ENCODE measurements at regions not wholly inside any gene's neighbourhood (a gene's known extent, or its start where the extent isn't known, plus 50 kb on each side); places are given as distances from the start of the nearest gene placed in this dataset.

DNA sequence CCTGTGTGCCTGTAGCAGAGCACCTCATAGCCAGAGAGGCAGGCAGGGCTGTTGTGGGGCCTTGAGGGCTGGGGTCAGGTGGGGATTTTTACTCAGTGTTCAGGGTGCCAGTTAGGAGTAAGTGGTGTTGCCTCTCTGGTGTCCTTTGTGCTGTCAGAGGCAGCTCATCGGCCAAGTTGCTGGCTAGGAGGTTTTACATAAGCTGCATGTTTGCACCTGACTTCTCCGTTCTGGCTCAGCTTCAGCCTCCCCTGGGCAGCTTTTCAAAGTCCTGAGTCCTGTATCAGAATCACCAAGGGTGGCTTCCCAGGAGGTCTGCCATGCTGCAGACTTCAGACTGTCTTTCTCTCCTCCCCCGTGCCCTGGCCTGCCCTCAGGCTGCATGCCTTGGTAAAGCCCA is 242.6 kb upstream of the TPM1 start:
- TF ChIP-seq, protein P1, sequence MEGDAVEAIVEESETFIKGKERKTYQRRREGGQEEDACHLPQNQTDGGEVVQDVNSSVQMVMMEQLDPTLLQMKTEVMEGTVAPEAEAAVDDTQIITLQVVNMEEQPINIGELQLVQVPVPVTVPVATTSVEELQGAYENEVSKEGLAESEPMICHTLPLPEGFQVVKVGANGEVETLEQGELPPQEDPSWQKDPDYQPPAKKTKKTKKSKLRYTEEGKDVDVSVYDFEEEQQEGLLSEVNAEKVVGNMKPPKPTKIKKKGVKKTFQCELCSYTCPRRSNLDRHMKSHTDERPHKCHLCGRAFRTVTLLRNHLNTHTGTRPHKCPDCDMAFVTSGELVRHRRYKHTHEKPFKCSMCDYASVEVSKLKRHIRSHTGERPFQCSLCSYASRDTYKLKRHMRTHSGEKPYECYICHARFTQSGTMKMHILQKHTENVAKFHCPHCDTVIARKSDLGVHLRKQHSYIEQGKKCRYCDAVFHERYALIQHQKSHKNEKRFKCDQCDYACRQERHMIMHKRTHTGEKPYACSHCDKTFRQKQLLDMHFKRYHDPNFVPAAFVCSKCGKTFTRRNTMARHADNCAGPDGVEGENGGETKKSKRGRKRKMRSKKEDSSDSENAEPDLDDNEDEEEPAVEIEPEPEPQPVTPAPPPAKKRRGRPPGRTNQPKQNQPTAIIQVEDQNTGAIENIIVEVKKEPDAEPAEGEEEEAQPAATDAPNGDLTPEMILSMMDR (IDR thresholded peaks at IDR 0.05; ENCODE audit: low read depth, low read length, missing input control) = no peak
- TF ChIP-seq SP1 (IDR thresholded peaks at IDR 0.05) (no peak), RAD21 (IDR thresholded peaks at IDR 0.05) (peak; percentile 8 to 43), YY1 (IDR thresholded peaks at IDR 0.05) (no peak), EGR1 (IDR thresholded peaks at IDR 0.05; ENCODE audit: low read depth in 2 of 2) (no peak), TAF1 (conservative IDR thresholded peaks at IDR 0.05) (no peak), GABPA (IDR thresholded peaks at IDR 0.05 in 1 of 2, conservative IDR thresholded peaks at IDR 0.05 in 1 of 2) (no peak)
- TF ChIP-seq, protein P2, sequence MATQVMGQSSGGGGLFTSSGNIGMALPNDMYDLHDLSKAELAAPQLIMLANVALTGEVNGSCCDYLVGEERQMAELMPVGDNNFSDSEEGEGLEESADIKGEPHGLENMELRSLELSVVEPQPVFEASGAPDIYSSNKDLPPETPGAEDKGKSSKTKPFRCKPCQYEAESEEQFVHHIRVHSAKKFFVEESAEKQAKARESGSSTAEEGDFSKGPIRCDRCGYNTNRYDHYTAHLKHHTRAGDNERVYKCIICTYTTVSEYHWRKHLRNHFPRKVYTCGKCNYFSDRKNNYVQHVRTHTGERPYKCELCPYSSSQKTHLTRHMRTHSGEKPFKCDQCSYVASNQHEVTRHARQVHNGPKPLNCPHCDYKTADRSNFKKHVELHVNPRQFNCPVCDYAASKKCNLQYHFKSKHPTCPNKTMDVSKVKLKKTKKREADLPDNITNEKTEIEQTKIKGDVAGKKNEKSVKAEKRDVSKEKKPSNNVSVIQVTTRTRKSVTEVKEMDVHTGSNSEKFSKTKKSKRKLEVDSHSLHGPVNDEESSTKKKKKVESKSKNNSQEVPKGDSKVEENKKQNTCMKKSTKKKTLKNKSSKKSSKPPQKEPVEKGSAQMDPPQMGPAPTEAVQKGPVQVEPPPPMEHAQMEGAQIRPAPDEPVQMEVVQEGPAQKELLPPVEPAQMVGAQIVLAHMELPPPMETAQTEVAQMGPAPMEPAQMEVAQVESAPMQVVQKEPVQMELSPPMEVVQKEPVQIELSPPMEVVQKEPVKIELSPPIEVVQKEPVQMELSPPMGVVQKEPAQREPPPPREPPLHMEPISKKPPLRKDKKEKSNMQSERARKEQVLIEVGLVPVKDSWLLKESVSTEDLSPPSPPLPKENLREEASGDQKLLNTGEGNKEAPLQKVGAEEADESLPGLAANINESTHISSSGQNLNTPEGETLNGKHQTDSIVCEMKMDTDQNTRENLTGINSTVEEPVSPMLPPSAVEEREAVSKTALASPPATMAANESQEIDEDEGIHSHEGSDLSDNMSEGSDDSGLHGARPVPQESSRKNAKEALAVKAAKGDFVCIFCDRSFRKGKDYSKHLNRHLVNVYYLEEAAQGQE (IDR thresholded peaks at IDR 0.05) = no peak
- TF ChIP-seq, protein P3, sequence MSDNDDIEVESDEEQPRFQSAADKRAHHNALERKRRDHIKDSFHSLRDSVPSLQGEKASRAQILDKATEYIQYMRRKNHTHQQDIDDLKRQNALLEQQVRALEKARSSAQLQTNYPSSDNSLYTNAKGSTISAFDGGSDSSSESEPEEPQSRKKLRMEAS (IDR thresholded peaks at IDR 0.05) = no peak
- TF ChIP-seq, protein P4, sequence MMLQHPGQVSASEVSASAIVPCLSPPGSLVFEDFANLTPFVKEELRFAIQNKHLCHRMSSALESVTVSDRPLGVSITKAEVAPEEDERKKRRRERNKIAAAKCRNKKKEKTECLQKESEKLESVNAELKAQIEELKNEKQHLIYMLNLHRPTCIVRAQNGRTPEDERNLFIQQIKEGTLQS (IDR thresholded peaks at IDR 0.05) = no peak

Data from liver (tissue), 3 donors.